ENCODE measurements at regions not wholly inside any gene's neighbourhood (a gene's known extent, or its start where the extent isn't known, plus 50 kb on each side); places are given as distances from the start of the nearest gene placed in this dataset.
A peak's percentile ranks its signal among the peaks of the same experiment; 100 is the strongest.

DNA sequence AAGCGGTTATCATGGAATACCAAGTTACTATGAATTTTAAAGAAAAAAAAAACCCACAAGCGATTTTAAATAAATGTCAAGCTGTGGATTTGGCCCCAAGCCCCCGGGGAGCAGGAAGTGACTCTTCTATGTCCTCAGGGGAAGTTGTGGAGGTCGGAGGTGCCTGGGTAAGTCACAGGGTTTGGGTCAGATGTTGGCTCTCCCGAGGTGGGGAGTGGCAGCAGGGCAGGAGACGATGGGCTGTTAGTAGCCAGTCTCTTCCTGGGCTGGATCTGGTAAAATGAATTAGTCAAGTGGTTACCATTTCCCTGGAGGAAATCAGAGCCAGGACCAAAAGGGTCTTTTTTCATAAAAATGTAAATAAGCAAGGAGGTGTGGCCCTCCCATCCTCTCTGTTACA lies 316.7 kb downstream of the TLE3 start:
- no peak for DNase-seq
- Histone ChIP-seq H3K36me3 (ENCODE audit: low read depth) (no peaks in the 10 kb centered on the region), H3K9me3 (no peaks in the 10 kb centered on the region), H3K4me1 (ENCODE audit: low read depth) (no peaks in the 10 kb centered on the region), H3K4me3 (no peak overlapping the region)
- TF ChIP-seq, protein P1, sequence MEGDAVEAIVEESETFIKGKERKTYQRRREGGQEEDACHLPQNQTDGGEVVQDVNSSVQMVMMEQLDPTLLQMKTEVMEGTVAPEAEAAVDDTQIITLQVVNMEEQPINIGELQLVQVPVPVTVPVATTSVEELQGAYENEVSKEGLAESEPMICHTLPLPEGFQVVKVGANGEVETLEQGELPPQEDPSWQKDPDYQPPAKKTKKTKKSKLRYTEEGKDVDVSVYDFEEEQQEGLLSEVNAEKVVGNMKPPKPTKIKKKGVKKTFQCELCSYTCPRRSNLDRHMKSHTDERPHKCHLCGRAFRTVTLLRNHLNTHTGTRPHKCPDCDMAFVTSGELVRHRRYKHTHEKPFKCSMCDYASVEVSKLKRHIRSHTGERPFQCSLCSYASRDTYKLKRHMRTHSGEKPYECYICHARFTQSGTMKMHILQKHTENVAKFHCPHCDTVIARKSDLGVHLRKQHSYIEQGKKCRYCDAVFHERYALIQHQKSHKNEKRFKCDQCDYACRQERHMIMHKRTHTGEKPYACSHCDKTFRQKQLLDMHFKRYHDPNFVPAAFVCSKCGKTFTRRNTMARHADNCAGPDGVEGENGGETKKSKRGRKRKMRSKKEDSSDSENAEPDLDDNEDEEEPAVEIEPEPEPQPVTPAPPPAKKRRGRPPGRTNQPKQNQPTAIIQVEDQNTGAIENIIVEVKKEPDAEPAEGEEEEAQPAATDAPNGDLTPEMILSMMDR (IDR thresholded peaks at IDR 0.05): no peak
- intact Hi-C loops (cut with DNase I, micrococcal nuclease): no loop called here
- ATAC-seq: no peak

DNA sequence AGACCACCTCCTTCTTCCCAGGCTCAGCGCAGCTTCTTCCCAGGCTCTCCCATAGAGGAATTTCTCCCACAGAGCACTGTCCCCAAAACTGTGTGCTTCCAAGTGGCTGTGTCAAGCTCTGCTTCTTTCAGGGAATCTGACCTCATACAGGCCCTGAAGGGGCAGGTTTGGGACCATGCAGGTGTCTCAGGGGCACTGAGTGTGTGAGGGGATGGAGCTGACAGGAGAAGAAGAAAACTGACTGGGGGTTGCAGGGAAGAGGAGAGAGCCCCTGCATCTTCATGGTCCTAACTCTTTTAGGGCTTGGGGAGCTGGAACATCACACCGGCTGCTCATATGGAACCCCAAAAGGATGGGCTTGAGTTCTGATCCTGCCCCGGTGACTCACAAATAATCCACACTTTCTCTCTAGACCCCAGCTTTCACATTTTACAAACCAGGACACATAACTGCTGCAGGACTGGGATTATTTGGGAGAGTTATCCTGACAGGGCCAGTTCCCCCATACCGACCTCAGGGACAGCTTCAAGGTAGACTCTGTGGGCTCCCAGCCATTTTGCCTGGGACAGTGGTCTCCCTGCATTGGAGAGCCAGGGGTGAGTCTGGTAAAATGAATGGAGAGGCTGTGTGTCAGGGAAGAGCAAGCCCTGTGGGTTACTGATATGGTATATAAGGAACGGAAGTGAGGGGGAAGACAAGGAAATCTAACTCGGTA lies 316.1 kb downstream of the TLE3 start:
- Histone ChIP-seq H3K9me3 (no peaks in the 10 kb centered on the region), H3K36me3 (ENCODE audit: low read depth) (no peaks in the 10 kb centered on the region), H3K4me1 (ENCODE audit: low read depth) (no peaks in the 10 kb centered on the region), H3K4me3 (no peak overlapping the region)
- ATAC-seq: no peak
- TF ChIP-seq, protein P1 (IDR thresholded peaks at IDR 0.05): no peak
- intact Hi-C loops (cut with DNase I, micrococcal nuclease): no loop called here
- DNase-seq: no peak

DNA sequence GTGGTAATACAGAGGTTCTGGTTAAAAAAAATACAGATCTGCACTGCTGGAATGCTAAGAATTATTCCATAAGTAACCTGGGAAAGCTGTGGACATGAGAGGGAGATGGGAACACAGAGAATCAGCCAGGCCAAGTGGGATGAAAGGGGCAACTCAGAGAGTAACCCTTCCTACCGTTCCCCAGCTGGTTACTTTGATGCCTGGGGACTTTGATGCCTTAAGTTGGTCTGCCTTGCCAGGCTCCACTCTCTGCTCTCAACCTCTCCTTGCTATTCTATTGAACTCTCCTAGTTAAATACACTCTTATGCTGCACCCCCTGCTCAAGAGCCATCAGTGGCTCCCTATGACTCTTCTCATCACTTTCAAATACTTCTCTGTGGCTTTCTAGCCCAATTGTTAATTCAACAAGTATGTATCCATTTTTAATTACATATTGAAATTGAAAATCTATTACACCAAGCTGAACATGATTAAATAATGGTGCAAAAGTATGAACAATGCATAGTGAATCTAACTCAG lies 315.5 kb downstream of the TLE3 start:
- H3K9me3 ChIP-seq: no peaks in the 10 kb centered on the region
- ATAC-seq: no peak

DNA sequence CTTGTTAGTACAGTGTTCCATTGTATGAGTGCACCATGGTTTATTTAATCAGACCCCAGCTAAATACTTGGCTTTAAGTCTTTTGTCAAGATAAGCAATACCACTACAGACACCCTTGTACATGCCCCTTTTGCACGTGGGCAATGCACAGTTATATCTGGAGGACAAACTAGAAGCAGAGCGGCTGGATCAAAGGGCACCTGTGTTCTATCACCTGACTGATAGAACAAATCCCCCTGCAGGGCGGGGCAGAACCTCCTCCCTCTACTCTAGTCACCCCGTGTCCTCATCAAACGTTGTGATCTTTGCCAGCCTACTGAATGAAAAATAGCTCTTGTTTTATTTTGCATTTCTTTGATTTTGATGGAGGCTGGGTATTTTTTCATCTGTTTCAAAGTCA lies 314.9 kb downstream of the TLE3 start:
- TF ChIP-seq, protein P1 (IDR thresholded peaks at IDR 0.05): no peak
- DNase-seq (peak in 1 of 3 donors; percentile 26), ATAC-seq (peak; percentile 41)
- H3K4me3 ChIP-seq: no peak overlapping the region
- H3K4me1 ChIP-seq (ENCODE audit: low read depth): no peaks in the 10 kb centered on the region
- H3K36me3 ChIP-seq (ENCODE audit: low read depth): no peaks in the 10 kb centered on the region
- H3K9me3 ChIP-seq: no peaks in the 10 kb centered on the region
- intact Hi-C loops (cut with DNase I, micrococcal nuclease): no loop called here

More for the DNA sequence above, 315.5 kb downstream of the TLE3 start:
- TF ChIP-seq, protein P1 (IDR thresholded peaks at IDR 0.05): no peak
- Histone ChIP-seq H3K4me3 (no peak overlapping the region), H3K4me1 (ENCODE audit: low read depth) (no peaks in the 10 kb centered on the region), H3K36me3 (ENCODE audit: low read depth) (no peaks in the 10 kb centered on the region)
- intact Hi-C loops (cut with DNase I, micrococcal nuclease): no loop called here
- no peak for DNase-seq

DNA sequence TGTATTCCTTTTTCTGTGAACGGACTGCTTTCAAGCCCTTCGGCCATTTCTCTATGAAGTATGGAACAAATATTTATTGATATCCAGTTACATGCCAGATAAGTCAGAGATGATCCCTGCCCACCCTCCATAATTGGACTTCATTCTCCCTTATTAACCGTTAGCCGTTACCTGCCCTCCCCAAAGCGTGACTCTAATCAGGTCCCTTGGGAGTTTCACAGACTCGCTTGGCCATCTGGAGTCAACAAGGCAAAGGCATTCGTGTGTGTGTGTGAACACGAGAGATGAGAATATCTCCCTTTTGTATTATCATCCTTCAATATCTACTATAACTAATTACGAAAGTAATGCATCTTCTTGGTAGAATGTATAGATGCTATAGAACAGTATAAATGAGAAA lies 314.5 kb downstream of the TLE3 start:
- no peaks in the 10 kb centered on the region for H3K36me3 ChIP-seq (ENCODE audit: low read depth)
- TF ChIP-seq, protein P1 (IDR thresholded peaks at IDR 0.05): no peak
- H3K4me1 ChIP-seq (ENCODE audit: low read depth): no peaks in the 10 kb centered on the region
- no peak overlapping the region for H3K4me3 ChIP-seq
- intact Hi-C loops (cut with DNase I, micrococcal nuclease): no loop called here
- DNase-seq (no peak), ATAC-seq (no peak)
- no peaks in the 10 kb centered on the region for H3K9me3 ChIP-seq

Measured in mucosa of descending colon (tissue), 3 donors.